ENCODE measurements at regions not wholly inside any gene's neighbourhood (a gene's known extent, or its start where the extent isn't known, plus 50 kb on each side); places are given as distances from the start of the nearest gene placed in this dataset.

- no peak for DNase-seq (ENCODE audit: low read depth, low spot score)
- Histone ChIP-seq H2AFZ (ENCODE audit: control insufficient read depth, low read length) (no peak overlapping the region), H3K9me3 (ENCODE audit: control insufficient read depth, low read depth, low read length) (no peaks in the 10 kb centered on the region), H3K9me1 (ENCODE audit: control insufficient read depth, extremely low read depth, insufficient read depth, low read length) (no peaks in the 10 kb centered on the region), H4K20me1 (ENCODE audit: control insufficient read depth, extremely low read depth, insufficient read depth, low read length) (no peaks in the 10 kb centered on the region), H3K9ac (ENCODE audit: control insufficient read depth, extremely low read depth, insufficient read depth, low read length) (no peak overlapping the region), H3K4me2 (ENCODE audit: control insufficient read depth, extremely low read depth, insufficient read depth, low read depth, low read length) (no peak overlapping the region), H3K4me1 (ENCODE audit: control insufficient read depth, extremely low read depth, insufficient read depth, low read length) (peaks cover 73% of the 10 kb centered on the region), H3K27ac (ENCODE audit: control insufficient read depth, insufficient read depth, low read length) (peak overlapping the region; percentile 2), H3K79me2 (ENCODE audit: control insufficient read depth, insufficient read depth, low read length) (no peaks in the 10 kb centered on the region), H3K27me3 (ENCODE audit: control insufficient read depth, extremely low read depth, insufficient read depth, low read length) (no peaks in the 10 kb centered on the region), H3K36me3 (ENCODE audit: control insufficient read depth in 2 of 2, extremely low read depth in 1 of 2, insufficient read depth in 2 of 2, low read length in 2 of 2) (no peaks in the 10 kb centered on the region), H3K4me3 (ENCODE audit: control insufficient read depth in 2 of 3, extremely low read depth in 1 of 3, insufficient read depth in 2 of 3, low read depth in 1 of 3, low read length in 3 of 3) (no peak overlapping the region)
- FAIRE-seq = no peak
- dilution Hi-C loops (cut with MboI; ENCODE audit: extremely low pct_ligation_motif_present, low sequenced_read_pairs) = no loop called here
- TF ChIP-seq, protein P1, sequence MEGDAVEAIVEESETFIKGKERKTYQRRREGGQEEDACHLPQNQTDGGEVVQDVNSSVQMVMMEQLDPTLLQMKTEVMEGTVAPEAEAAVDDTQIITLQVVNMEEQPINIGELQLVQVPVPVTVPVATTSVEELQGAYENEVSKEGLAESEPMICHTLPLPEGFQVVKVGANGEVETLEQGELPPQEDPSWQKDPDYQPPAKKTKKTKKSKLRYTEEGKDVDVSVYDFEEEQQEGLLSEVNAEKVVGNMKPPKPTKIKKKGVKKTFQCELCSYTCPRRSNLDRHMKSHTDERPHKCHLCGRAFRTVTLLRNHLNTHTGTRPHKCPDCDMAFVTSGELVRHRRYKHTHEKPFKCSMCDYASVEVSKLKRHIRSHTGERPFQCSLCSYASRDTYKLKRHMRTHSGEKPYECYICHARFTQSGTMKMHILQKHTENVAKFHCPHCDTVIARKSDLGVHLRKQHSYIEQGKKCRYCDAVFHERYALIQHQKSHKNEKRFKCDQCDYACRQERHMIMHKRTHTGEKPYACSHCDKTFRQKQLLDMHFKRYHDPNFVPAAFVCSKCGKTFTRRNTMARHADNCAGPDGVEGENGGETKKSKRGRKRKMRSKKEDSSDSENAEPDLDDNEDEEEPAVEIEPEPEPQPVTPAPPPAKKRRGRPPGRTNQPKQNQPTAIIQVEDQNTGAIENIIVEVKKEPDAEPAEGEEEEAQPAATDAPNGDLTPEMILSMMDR (optimal IDR thresholded peaks at IDR 0.05 in 1 of 3, IDR thresholded peaks at IDR 0.05 in 1 of 3, conservative IDR thresholded peaks at IDR 0.05 in 1 of 3; ENCODE audit: extremely low read depth in 1 of 3, insufficient read depth in 2 of 3, low read length in 3 of 3) = peak; percentile 22 to 35 (median 29)
- no peak for TF ChIP-seq EZH2 (IDR thresholded peaks at IDR 0.05; ENCODE audit: low read length)
These were observed 273.5 kb upstream of the HS3ST1 start for GRCh38 chr4:11701966-11702725.

DNA sequence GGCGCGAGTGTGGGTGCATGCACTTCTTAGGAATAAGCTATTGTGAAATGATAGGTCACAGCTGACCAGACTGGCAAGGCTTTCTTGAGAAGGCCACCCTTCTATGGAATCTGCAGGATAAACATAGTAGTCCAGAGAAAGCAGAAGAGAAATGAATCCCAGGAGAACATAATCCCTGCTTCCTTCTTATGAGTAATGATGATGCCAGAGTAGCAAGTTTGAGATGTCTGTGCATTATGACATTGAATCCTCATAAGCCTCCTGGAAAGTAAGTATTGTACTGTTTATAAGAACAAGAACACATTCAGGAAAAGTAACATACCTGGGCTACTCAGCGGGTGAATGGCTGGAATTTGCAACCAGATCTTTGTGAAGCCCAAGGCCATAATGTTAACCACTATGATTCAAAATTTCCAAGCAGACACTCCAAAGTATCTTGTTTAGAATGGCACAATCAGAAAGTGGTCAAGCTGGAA, 272.1 kb upstream of the HS3ST1 start:
- H3K9ac ChIP-seq (ENCODE audit: control insufficient read depth, extremely low read depth, insufficient read depth, low read length) = no peak overlapping the region
- H4K20me1 ChIP-seq (ENCODE audit: control insufficient read depth, extremely low read depth, insufficient read depth, low read length) = no peaks in the 10 kb centered on the region
- no peaks in the 10 kb centered on the region for H3K27me3 ChIP-seq (ENCODE audit: control insufficient read depth, extremely low read depth, insufficient read depth, low read length)
- H3K9me3 ChIP-seq (ENCODE audit: control insufficient read depth, low read depth, low read length) = no peaks in the 10 kb centered on the region
- FAIRE-seq (peak; percentile 87), DNase-seq (ENCODE audit: low read depth, low spot score) (peak; percentile 54)
- no peaks in the 10 kb centered on the region for H3K79me2 ChIP-seq (ENCODE audit: control insufficient read depth, insufficient read depth, low read length)
- H3K27ac ChIP-seq (ENCODE audit: control insufficient read depth, insufficient read depth, low read length) = peak overlapping the region; percentile 88
- no peaks in the 10 kb centered on the region for H3K36me3 ChIP-seq (ENCODE audit: control insufficient read depth in 2 of 2, extremely low read depth in 1 of 2, insufficient read depth in 2 of 2, low read length in 2 of 2)
- dilution Hi-C loops (cut with MboI; ENCODE audit: extremely low pct_ligation_motif_present, low sequenced_read_pairs) = no loop called here
- no peak overlapping the region for H3K4me3 ChIP-seq (ENCODE audit: control insufficient read depth in 2 of 3, extremely low read depth in 1 of 3, insufficient read depth in 2 of 3, low read depth in 1 of 3, low read length in 3 of 3)
- no peaks in the 10 kb centered on the region for H3K9me1 ChIP-seq (ENCODE audit: control insufficient read depth, extremely low read depth, insufficient read depth, low read length)
- no peak for TF ChIP-seq EZH2 (IDR thresholded peaks at IDR 0.05; ENCODE audit: low read length)
- TF ChIP-seq, protein P1 (optimal IDR thresholded peaks at IDR 0.05 in 1 of 3, IDR thresholded peaks at IDR 0.05 in 1 of 3, conservative IDR thresholded peaks at IDR 0.05 in 1 of 3; ENCODE audit: extremely low read depth in 1 of 3, insufficient read depth in 2 of 3, low read length in 3 of 3) = no peak
- peak overlapping the region; percentile 10 for H3K4me2 ChIP-seq (ENCODE audit: control insufficient read depth, extremely low read depth, insufficient read depth, low read depth, low read length)
- H3K4me1 ChIP-seq (ENCODE audit: control insufficient read depth, extremely low read depth, insufficient read depth, low read length) = peaks cover 73% of the 10 kb centered on the region
- peak overlapping the region; percentile 23 for H2AFZ ChIP-seq (ENCODE audit: control insufficient read depth, low read length)

All from keratinocyte (primary cell).